GM12864 (cell line): ENCODE measurements at regions not wholly inside any gene's neighbourhood (a gene's known extent, or its start where the extent isn't known, plus 50 kb on each side); places are given as distances from the start of the nearest gene placed in this dataset.

Experiments
- DNase-seq: peaks from one replicate; pipeline ENCODE4 v3.0.0-alpha.2; 2011; ENCODE audit warnings: low read depth
- H3K4me3 ChIP-seq: 2 replicates; pipeline ENCODE4 v1.5.1; 2011; ENCODE audit warnings: mild to moderate bottlenecking, low read depth, low read length, control low read depth
- TF ChIP-seq, protein P1 (sequence below): IDR thresholded peaks from 2 replicates; pipeline ENCODE4 v1.5.1; 2011; ENCODE audit warnings: low read depth, mild to moderate bottlenecking, moderate library complexity, low read length, control low read depth, inconsistent platforms; ENCODE audit errors: missing control alignments

- H3K4me3 ChIP-seq, result no peak overlapping the region
- TF ChIP-seq, protein P1, sequence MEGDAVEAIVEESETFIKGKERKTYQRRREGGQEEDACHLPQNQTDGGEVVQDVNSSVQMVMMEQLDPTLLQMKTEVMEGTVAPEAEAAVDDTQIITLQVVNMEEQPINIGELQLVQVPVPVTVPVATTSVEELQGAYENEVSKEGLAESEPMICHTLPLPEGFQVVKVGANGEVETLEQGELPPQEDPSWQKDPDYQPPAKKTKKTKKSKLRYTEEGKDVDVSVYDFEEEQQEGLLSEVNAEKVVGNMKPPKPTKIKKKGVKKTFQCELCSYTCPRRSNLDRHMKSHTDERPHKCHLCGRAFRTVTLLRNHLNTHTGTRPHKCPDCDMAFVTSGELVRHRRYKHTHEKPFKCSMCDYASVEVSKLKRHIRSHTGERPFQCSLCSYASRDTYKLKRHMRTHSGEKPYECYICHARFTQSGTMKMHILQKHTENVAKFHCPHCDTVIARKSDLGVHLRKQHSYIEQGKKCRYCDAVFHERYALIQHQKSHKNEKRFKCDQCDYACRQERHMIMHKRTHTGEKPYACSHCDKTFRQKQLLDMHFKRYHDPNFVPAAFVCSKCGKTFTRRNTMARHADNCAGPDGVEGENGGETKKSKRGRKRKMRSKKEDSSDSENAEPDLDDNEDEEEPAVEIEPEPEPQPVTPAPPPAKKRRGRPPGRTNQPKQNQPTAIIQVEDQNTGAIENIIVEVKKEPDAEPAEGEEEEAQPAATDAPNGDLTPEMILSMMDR, result no peak
- DNase-seq, result no peak
These were observed 963.5 kb downstream of the NTRK3 start for GRCh38 chr15:87293031-87293430.

GRCh38 chr15:87287156-87287555 is 969.4 kb downstream of the NTRK3 start:
- H3K4me3 ChIP-seq, result no peak overlapping the region
- no peak for DNase-seq
- TF ChIP-seq, protein P1, result no peak

- no peak for DNase-seq
- no peak overlapping the region for H3K4me3 ChIP-seq
- TF ChIP-seq, protein P1, result no peak
These were observed 987.0 kb downstream of the NTRK3 start for GRCh38 chr15:87269566-87269965.

DNA sequence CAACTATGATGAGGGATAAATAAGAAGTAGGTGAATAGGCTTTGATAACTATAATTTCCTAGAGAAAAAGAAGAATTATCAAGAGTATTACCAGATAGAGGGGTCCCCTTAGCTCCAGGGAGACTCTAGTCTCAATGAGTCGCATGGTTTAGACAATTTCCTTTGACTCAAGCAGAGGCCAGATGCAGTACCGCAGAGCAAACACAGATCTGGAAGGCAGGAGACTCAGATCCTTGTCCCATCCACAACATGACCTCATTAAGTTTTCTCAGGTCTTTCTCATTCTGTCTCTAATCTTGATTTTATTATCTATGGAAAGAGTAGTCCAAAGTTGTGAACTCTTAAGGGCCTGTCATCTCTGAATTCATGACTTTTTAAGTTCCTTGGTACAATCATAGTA is 987.9 kb downstream of the NTRK3 start:
- TF ChIP-seq, protein P1, result no peak
- DNase-seq, result no peak
- no peak overlapping the region for H3K4me3 ChIP-seq

DNA sequence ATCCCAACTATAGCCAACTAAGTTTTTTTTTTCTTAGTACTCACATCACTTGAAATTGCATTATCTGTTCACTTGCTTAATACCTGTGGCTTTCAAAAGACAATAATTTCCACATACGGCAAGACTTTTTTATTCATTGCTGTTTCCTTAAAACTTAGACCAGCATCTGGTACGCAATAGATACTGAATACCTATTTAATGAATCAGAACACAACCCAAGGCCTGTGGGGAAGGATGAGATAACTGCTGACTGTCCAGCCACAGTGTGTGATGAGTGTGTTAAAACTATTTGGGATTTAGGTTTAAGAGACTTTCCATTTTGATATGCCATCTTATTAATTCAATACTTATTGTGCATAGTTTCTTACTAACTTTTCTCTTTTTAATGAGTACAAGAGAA is 988.7 kb downstream of the NTRK3 start:
- TF ChIP-seq, protein P1, result no peak
- no peak overlapping the region for H3K4me3 ChIP-seq
- DNase-seq, result no peak

GRCh38 chr15:87263871-87264270 is 992.7 kb downstream of the NTRK3 start:
- no peak for DNase-seq
- H3K4me3 ChIP-seq, result no peak overlapping the region
- TF ChIP-seq, protein P1, result no peak

GRCh38 chr15:87263296-87263695 is 993.2 kb downstream of the NTRK3 start:
- no peak overlapping the region for H3K4me3 ChIP-seq
- TF ChIP-seq, protein P1, result no peak
- DNase-seq, result no peak
